ENCODE measurements at regions not wholly inside any gene's neighbourhood (a gene's known extent, or its start where the extent isn't known, plus 50 kb on each side); places are given as distances from the start of the nearest gene placed in this dataset.

DNA sequence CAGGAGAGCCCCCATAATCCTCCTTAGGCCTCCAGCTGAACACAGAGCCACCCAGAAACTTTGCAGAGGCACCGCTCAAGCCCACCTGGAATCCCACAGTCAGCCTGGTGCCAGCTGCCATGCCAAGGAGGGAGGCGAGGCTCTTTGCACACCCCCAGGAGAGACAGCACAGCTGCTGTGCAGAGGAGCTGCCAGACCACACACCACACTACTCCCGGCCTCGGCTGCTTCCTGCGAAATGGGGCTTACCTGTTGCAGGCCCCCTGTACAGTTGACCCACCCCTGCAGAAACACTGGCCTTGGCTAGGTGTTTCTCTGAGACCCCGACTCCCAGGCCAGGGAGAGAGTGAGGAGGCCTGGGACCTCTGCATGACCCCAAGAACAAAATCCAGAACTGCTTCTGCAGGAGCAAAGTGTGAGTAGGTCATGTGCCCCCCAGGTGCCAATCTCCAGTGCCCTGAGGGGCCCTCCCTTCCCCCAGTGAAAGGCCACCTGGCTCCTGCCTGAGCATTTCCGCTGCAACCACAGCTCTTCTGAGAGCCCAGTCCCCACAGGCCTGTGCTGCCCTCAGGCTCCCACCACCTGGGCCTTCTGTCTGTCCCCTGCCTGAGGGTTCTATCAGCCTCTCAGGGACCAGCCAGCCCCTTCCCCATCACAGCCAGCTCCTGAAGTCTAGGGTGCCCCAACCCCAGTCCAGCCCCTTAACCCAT lies 580.4 kb downstream of the UQCRFS1 start:
- no peak for TF ChIP-seq ELF4 (IDR thresholded peaks at IDR 0.05)
- TF ChIP-seq ARNT (IDR thresholded peaks at IDR 0.05) = no peak
- no peak for TF ChIP-seq FOXM1 (IDR thresholded peaks at IDR 0.05; ENCODE audit: borderline replicate concordance)
- TF ChIP-seq CTBP1 (IDR thresholded peaks at IDR 0.05; ENCODE audit: borderline replicate concordance) = no peak
- no peak for TF ChIP-seq ZNF384 (IDR thresholded peaks at IDR 0.05)
